H1 (cell line): ENCODE measurements at regions not wholly inside any gene's neighbourhood (a gene's known extent, or its start where the extent isn't known, plus 50 kb on each side); places are given as distances from the start of the nearest gene placed in this dataset.

Experiments used
- CTCF ChIA-PET: fragments of 300-600 bp; sonication (Branson Sonifier 250); formaldehyde crosslinking; loops from one replicate; lab custom pipeline; 2021; ENCODE audit not compliant: partially characterized antibody; lab: Charles Lee
- POLR2A ChIA-PET: fragments of 300-600 bp; sonication (Branson Sonifier 250); formaldehyde crosslinking; loops from one replicate; lab custom pipeline; 2021; ENCODE audit warnings: inconsistent platforms; ENCODE audit not compliant: partially characterized antibody; lab: Charles Lee
- DNase-seq, 2 experiments: peaks; one replicate each; pipeline versions ENCODE4 v3.0.0 to v3.0.0-alpha.2; 2010 to 2022; ENCODE audit warnings: low spot score in 2 of 2, low read depth in 1 of 2, mixed read lengths in 1 of 2
- FAIRE-seq: peaks from 2 replicates; lab custom pipeline; 2011; peaks lifted over from hg19 to GRCh38; lab: Jason Lieb, UNC
- H2AFZ ChIP-seq: 2 replicates; pipeline ENCODE4 v1.8.1; 2012; ENCODE audit warnings: low read length, inconsistent platforms
- H2AK5ac ChIP-seq: 2 replicates; pipeline ENCODE4 v1.6.1; 2013; ENCODE audit warnings: low read depth, low read length
- H2BK120ac ChIP-seq: replicated peaks from 2 replicates; pipeline ENCODE3; 2013; ENCODE audit warnings: low read depth, low read length, inconsistent platforms
- H2BK12ac ChIP-seq: 2 replicates; pipeline ENCODE4 v1.6.1; 2013; ENCODE audit warnings: low read depth, low read length
- H2BK15ac ChIP-seq: 2 replicates; pipeline ENCODE4 v1.6.1; 2013; ENCODE audit warnings: low read length
- H2BK20ac ChIP-seq: 2 replicates; pipeline ENCODE4 v1.6.1; 2013; ENCODE audit warnings: low read length
- H2BK5ac ChIP-seq: 2 replicates; pipeline ENCODE4 v1.6.1; 2013; ENCODE audit warnings: low read depth, low read length
- H3K14ac ChIP-seq: 2 replicates; pipeline ENCODE4 v1.6.1; 2013; ENCODE audit warnings: inconsistent platforms; ENCODE audit not compliant: insufficient read length
- H3K18ac ChIP-seq: 2 replicates; pipeline ENCODE4 v1.6.1; 2013; ENCODE audit warnings: low read length; ENCODE audit errors: extremely low read depth
- H3K23ac ChIP-seq: 2 replicates; pipeline ENCODE4 v1.6.1; 2013; ENCODE audit warnings: inconsistent platforms; ENCODE audit not compliant: insufficient read length
- H3K23me2 ChIP-seq: 2 replicates; pipeline ENCODE4 v1.6.1; 2013; ENCODE audit warnings: low read depth, low read length
- H3K27ac ChIP-seq: 2 replicates; pipeline ENCODE4 v1.6.1; 2011; ENCODE audit warnings: low read depth, low read length, inconsistent platforms
- H3K27me3 ChIP-seq, 4 experiments: replicated peaks in 1 of 4; 1 replicate in 1 of 4; 2 replicates in 3 of 4; pipeline versions ENCODE4 v1.6.1 to v1.8.1; 2011 to 2013; ENCODE audit warnings: low read length in 3 of 4, mild to moderate bottlenecking in 3 of 4, inconsistent platforms in 2 of 4, mixed read lengths in 2 of 4, moderate library complexity in 1 of 4; ENCODE audit not compliant: control insufficient read depth in 3 of 4, insufficient read depth in 3 of 4; ENCODE audit errors: extremely low read depth in 1 of 4
- H3K36me3 ChIP-seq, 4 experiments: 2 replicates each; pipeline versions ENCODE4 v1.6.1 to v1.8.1; 2011 to 2013; ENCODE audit warnings: mild to moderate bottlenecking in 4 of 4, low read length in 3 of 4, moderate library complexity in 2 of 4, control low read depth in 1 of 4, inconsistent platforms in 1 of 4; ENCODE audit not compliant: insufficient read depth in 4 of 4, control insufficient read depth in 2 of 4
- H3K4ac ChIP-seq: replicated peaks from 2 replicates; pipeline ENCODE3; 2013; ENCODE audit warnings: low read length, low read depth, mixed read lengths, inconsistent platforms; ENCODE audit not compliant: insufficient read length
- H3K4me1 ChIP-seq, 4 experiments: replicated peaks in 1 of 4; 1 replicate in 1 of 4; 2 replicates in 3 of 4; pipeline versions ENCODE4 v1.6.1 to v1.8.1; 2011 to 2013; ENCODE audit warnings: low read length in 3 of 4, inconsistent platforms in 2 of 4, mixed read lengths in 1 of 4; ENCODE audit not compliant: insufficient read depth in 4 of 4, control insufficient read depth in 3 of 4
- H3K4me2 ChIP-seq, 2 experiments: 2 replicates each; pipeline versions ENCODE4 v1.6.1 to v1.8.1; 2011 to 2013; ENCODE audit warnings: low read depth in 2 of 2, low read length in 2 of 2, control low read depth in 1 of 2, inconsistent platforms in 1 of 2, mild to moderate bottlenecking in 1 of 2; ENCODE audit not compliant: insufficient read depth in 1 of 2
- H3K4me3 ChIP-seq, 4 experiments: fragments of 200-600, 300-600 bp in 1 of 4; sonication (generic), shearing (Covaris generic), sonication (Bioruptor Twin) in 1 of 4; 2 replicates each; pipeline versions ENCODE4 v1.5.1 to v1.8.1; 2011 to 2016; ENCODE audit warnings: low read length in 4 of 4, low read depth in 3 of 4, control low read depth in 2 of 4, inconsistent platforms in 2 of 4, mild to moderate bottlenecking in 2 of 4, mixed read lengths in 1 of 4, moderate library complexity in 1 of 4; ENCODE audit not compliant: insufficient read depth in 2 of 4; ENCODE audit errors: extremely low read depth in 1 of 4
- H3K56ac ChIP-seq: replicated peaks from 2 replicates; pipeline ENCODE3; 2013; ENCODE audit warnings: low read depth, mild to moderate bottlenecking, mixed read lengths, low read length, inconsistent platforms; ENCODE audit not compliant: insufficient read length
- H3K79me1 ChIP-seq: 2 replicates; pipeline ENCODE4 v1.6.1; 2013; ENCODE audit warnings: low read depth, low read length, control low read depth
- H3K79me2 ChIP-seq, 2 experiments: 2 replicates each; pipeline versions ENCODE4 v1.6.1 to v1.8.1; 2012 to 2013; ENCODE audit warnings: low read length in 2 of 2, mild to moderate bottlenecking in 2 of 2, inconsistent platforms in 1 of 2; ENCODE audit not compliant: insufficient read depth in 2 of 2, control insufficient read depth in 1 of 2
- H3K9ac ChIP-seq, 4 experiments: replicated peaks in 1 of 4; 1 replicate in 1 of 4; 2 replicates in 3 of 4; pipeline versions ENCODE4 v1.6.1 to v1.8.1; 2011 to 2013; ENCODE audit warnings: low read depth in 3 of 4, low read length in 3 of 4, control low read depth in 2 of 4, mild to moderate bottlenecking in 2 of 4, moderate library complexity in 2 of 4, inconsistent platforms in 1 of 4; ENCODE audit errors: extremely low read depth in 1 of 4
- H3K9me3 ChIP-seq, 2 experiments: 2 replicates each; pipeline versions ENCODE4 v1.6.1 to v1.8.1; 2012 to 2013; ENCODE audit warnings: mild to moderate bottlenecking in 2 of 2, moderate library complexity in 2 of 2, control low read depth in 1 of 2, inconsistent platforms in 1 of 2, low read depth in 1 of 2, low read length in 1 of 2, mixed read lengths in 1 of 2; ENCODE audit not compliant: insufficient read depth in 2 of 2
- H4K20me1 ChIP-seq, 2 experiments: replicated peaks in 1 of 2; 2 replicates each; pipeline versions ENCODE3 to v1.8.1; 2011 to 2013; ENCODE audit warnings: inconsistent platforms in 2 of 2, low read length in 2 of 2, mild to moderate bottlenecking in 1 of 2; ENCODE audit not compliant: insufficient read depth in 2 of 2, control insufficient read depth in 1 of 2
- H4K5ac ChIP-seq: 2 replicates; pipeline ENCODE4 v1.6.1; 2013; ENCODE audit warnings: low read length, low read depth, mixed read lengths, inconsistent platforms; ENCODE audit not compliant: insufficient read length
- H4K8ac ChIP-seq: 2 replicates; pipeline ENCODE4 v1.8.0; 2013; ENCODE audit warnings: mild to moderate bottlenecking, moderate library complexity, low read length, inconsistent platforms; ENCODE audit not compliant: insufficient read depth; ENCODE audit errors: extremely low read depth
- H4K91ac ChIP-seq: replicated peaks from 2 replicates; pipeline ENCODE3; 2013; ENCODE audit warnings: low read length, mixed read lengths, inconsistent platforms; ENCODE audit not compliant: insufficient read length
- ASH2L ChIP-seq: fragments of 200-600, 300-600 bp; sonication (generic); IDR thresholded peaks from one replicate; pipeline ENCODE4 v1.7.1; 2017; ENCODE audit warnings: low read length
- ATF3 ChIP-seq: IDR thresholded peaks from 2 replicates; pipeline ENCODE4 v1.6.1; 2011; ENCODE audit warnings: low read depth, mild to moderate bottlenecking, low read length; ENCODE audit not compliant: insufficient read depth
- CEBPB ChIP-seq: IDR thresholded peaks from 2 replicates; pipeline ENCODE4 v1.6.1; 2012; ENCODE audit warnings: low read depth, low read length
- CHD1 ChIP-seq: IDR thresholded peaks from 2 replicates; pipeline ENCODE4 v1.6.1; 2012; ENCODE audit warnings: low read depth, low read length, improper control_type of control experiment
- CTBP2 ChIP-seq: IDR thresholded peaks from 2 replicates; pipeline ENCODE4 v1.7.0; 2011; ENCODE audit warnings: borderline replicate concordance, mild to moderate bottlenecking, moderate library complexity, mixed read lengths, low read length; ENCODE audit not compliant: insufficient read depth, insufficient read length
- GTF2F1 ChIP-seq: IDR thresholded peaks from 2 replicates; pipeline ENCODE4 v1.6.1; 2012; ENCODE audit warnings: low read depth, low read length, improper control_type of control experiment, borderline replicate concordance
- KDM5A ChIP-seq: fragments of 200-600 bp; IDR thresholded peaks from 2 replicates; pipeline ENCODE4 v1.7.1; 2012; ENCODE audit warnings: mild to moderate bottlenecking, low read length, inconsistent platforms, mixed read lengths
- POLR2A ChIP-seq, 2 experiments: IDR thresholded peaks; 1 replicate in 1 of 2; 2 replicates in 1 of 2; pipeline ENCODE4 v1.6.1; 2011; ENCODE audit warnings: low read depth in 2 of 2, low read length in 2 of 2, mild to moderate bottlenecking in 2 of 2; ENCODE audit errors: control extremely low read depth in 1 of 2
- SAP30 ChIP-seq: fragments of 300-600 bp; sonication (generic); IDR thresholded peaks from 2 replicates; pipeline ENCODE4 v1.7.1; 2012; ENCODE audit warnings: low read length, moderate library complexity, mild to moderate bottlenecking, inconsistent platforms; ENCODE audit not compliant: insufficient read depth, insufficient replicate concordance
- SIN3A ChIP-seq, 2 experiments: IDR thresholded peaks in 1 of 2; conservative IDR thresholded peaks in 1 of 2; 2 replicates each; pipeline ENCODE4 v1.6.1; 2011 to 2012; ENCODE audit warnings: low read length in 2 of 2, improper control_type of control experiment in 1 of 2, low read depth in 1 of 2, mild to moderate bottlenecking in 1 of 2
- SIRT6 ChIP-seq: IDR thresholded peaks from one replicate; pipeline ENCODE4 v1.7.1; 2012; ENCODE audit warnings: low read length, inconsistent platforms
- SP2 ChIP-seq: IDR thresholded peaks from 2 replicates; pipeline ENCODE4 v1.6.1; 2012; ENCODE audit warnings: mild to moderate bottlenecking, low read length, inconsistent platforms
- TAF1 ChIP-seq: IDR thresholded peaks from 2 replicates; pipeline ENCODE4 v1.6.1; 2011; ENCODE audit warnings: mild to moderate bottlenecking, low read depth, low read length
- TBP ChIP-seq: IDR thresholded peaks from 2 replicates; pipeline ENCODE4 v1.6.1; 2011; ENCODE audit warnings: low read depth, low read length, improper control_type of control experiment
- WGBS, 2 experiments: shearing (Covaris generic) in 1 of 2; methylation state at CpG; one replicate each; pipeline versions ENCODE4 v1.1.6 to v1.1.7; 2013 to 2015; ENCODE audit warnings: low lambda C conversion rate in 2 of 2, mixed read lengths in 2 of 2, inconsistent platforms in 1 of 2, low coverage in 1 of 2, missing lambda C conversion rate in 1 of 2; ENCODE audit not compliant: insufficient replicate concordance in 2 of 2, insufficient coverage in 1 of 2, insufficient read length in 1 of 2; ENCODE audit errors: extremely low coverage in 1 of 2, missing lambda C conversion rate in 1 of 2; 5-methylcytosine and 5-hydroxymethylcytosine counted together

DNA sequence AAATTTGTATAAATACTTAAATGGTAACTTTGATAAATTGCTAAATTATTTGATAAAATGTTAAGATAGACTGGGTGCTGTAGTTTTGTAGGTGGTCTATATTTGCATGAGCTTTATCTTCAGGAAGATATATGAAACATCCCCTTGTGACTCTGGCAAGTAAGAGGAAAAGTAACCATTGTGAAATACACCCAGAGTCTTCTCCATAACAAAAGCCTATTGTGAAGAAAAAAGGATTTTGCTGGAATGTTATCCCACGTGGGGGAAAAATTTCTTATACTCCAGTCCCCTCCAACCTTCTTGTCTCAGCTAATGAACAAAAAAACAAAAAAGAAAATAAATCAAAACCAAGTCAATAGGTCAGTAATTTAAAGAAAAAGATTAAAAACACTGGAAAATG lies 600.7 kb downstream of the HDGFL1 start:
- no peak for DNase-seq
- Histone ChIP-seq H3K36me3 (no peaks in the 10 kb centered on the region), H2AK5ac (no peak overlapping the region), H4K8ac (no peak overlapping the region), H3K79me1 (no peaks in the 10 kb centered on the region), H3K4ac (no peak overlapping the region), H3K14ac (no peak overlapping the region), H2BK5ac (no peak overlapping the region), H4K5ac (no peak overlapping the region), H3K9ac (no peak overlapping the region), H3K18ac (no peak overlapping the region; the same call in 1 of the 2 replicates), H3K4me2 (no peak overlapping the region), H2BK120ac (no peak overlapping the region), H3K27me3 (no peaks in the 10 kb centered on the region), H3K9me3 (peaks cover 4 to 15% of the 10 kb centered on the region in 2 experiments; a peak in 3 of 4 replicates), H4K20me1 (no peaks in the 10 kb centered on the region), H3K23me2 (no peaks in the 10 kb centered on the region), H3K23ac (no peak overlapping the region), H2BK12ac (no peak overlapping the region), H4K91ac (no peak overlapping the region), H3K4me1 (peaks cover 0 to 7% (median under 1%) of the 10 kb centered on the region in 4 experiments; a peak in 3 of 7 replicates), H2BK20ac (peak overlapping the region; percentile 90; the same call in 1 of the 2 replicates), H2AFZ (no peak overlapping the region), H3K4me3 (no peak overlapping the region), H2BK15ac (no peak overlapping the region), H3K79me2 (no peaks in the 10 kb centered on the region), H3K27ac (no peak overlapping the region), H3K56ac (no peak overlapping the region)
- ChIA-PET POLR2A (interaction anchor here (0.6 to 0.9 kb wide), 2 partner anchors 8 to 1392 kb away, joined by 3 read pairs; no protein-coding TSS in a partner anchor), CTCF (interaction anchor here (0.6 to 1.2 kb wide), 2 partner anchors 88 to 1112 kb away, joined by 3 read pairs; no protein-coding TSS in a partner anchor)
- 13% methylated on average over 1 of the region's 1 CpG; no CpG with 5 or more reads in 1 of the 2 experiments for WGBS, 2 experiments
- no peak for FAIRE-seq
- TF ChIP-seq CEBPB (peak; percentile 88), CHD1 (no peak), TBP (no peak), SP2 (no peak), CTBP2 (no peak), SIN3A (conservative IDR thresholded peaks at IDR 0.05 in 1 of 2, IDR thresholded peaks at IDR 0.05 in 1 of 2; ENCODE audit: low read depth in 1 of 2, low read length in 2 of 2) (no peak), ATF3 (no peak), SIRT6 (no peak), GTF2F1 (no peak), SAP30 (no peak), KDM5A (no peak), ASH2L (no peak), TAF1 (no peak), POLR2A (IDR thresholded peaks at IDR 0.05; ENCODE audit: control extremely low read depth in 1 of 2, low read depth in 2 of 2, low read length in 2 of 2) (no peak)
